ENCODE measurements at regions not wholly inside any gene's neighbourhood (a gene's known extent, or its start where the extent isn't known, plus 50 kb on each side); places are given as distances from the start of the nearest gene placed in this dataset.

DNA sequence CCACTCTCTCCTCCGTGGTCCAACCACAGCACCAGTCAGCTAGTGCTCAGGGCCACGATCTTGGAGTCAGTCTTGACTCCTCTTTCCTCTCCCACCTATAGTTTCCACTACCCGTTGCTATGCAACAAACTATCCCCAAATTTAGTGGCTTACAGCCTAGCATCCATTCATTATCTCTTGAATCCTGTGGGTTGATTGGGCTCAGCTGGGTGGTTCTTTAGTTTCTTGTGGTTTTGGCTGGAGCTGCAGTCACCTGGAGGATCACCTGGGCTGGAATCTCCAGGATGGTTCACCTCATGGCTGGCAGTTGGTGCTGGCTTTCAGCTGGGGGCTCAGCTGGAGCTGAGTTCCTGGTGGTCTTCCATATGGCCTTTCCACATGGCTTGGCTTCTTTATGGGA, 149.9 kb downstream of the ASB1 start:
- TF ChIP-seq, protein P1, sequence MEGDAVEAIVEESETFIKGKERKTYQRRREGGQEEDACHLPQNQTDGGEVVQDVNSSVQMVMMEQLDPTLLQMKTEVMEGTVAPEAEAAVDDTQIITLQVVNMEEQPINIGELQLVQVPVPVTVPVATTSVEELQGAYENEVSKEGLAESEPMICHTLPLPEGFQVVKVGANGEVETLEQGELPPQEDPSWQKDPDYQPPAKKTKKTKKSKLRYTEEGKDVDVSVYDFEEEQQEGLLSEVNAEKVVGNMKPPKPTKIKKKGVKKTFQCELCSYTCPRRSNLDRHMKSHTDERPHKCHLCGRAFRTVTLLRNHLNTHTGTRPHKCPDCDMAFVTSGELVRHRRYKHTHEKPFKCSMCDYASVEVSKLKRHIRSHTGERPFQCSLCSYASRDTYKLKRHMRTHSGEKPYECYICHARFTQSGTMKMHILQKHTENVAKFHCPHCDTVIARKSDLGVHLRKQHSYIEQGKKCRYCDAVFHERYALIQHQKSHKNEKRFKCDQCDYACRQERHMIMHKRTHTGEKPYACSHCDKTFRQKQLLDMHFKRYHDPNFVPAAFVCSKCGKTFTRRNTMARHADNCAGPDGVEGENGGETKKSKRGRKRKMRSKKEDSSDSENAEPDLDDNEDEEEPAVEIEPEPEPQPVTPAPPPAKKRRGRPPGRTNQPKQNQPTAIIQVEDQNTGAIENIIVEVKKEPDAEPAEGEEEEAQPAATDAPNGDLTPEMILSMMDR (IDR thresholded peaks at IDR 0.05), result no peak
- no peak for TF ChIP-seq ZFX (IDR thresholded peaks at IDR 0.05; ENCODE audit: borderline replicate concordance)

DNA sequence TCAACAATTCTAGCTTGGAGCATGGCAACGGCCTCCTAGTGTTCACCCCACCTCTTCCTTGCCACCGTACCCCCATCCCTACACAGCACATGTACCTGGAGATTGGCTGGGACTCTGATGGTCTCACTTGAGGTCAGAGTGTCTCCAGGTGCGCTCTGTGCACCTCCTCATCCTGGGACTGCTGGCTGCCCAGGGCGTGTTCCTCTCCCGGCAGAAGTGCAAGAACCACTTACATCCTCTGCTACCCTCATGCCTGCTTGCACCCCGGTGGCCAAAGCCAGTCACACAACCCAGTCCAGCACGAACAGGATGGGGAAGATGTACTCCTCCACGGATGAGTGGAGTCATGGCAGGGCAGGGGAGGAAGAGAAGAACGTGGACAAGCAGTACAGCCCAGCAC, 151.5 kb downstream of the ASB1 start:
- TF ChIP-seq ZFX (IDR thresholded peaks at IDR 0.05; ENCODE audit: borderline replicate concordance), result no peak
- TF ChIP-seq, protein P1 (IDR thresholded peaks at IDR 0.05), result no peak

More for the DNA sequence above, 149.9 kb downstream of the ASB1 start:
- no peak overlapping the region for H3K27ac ChIP-seq

DNA sequence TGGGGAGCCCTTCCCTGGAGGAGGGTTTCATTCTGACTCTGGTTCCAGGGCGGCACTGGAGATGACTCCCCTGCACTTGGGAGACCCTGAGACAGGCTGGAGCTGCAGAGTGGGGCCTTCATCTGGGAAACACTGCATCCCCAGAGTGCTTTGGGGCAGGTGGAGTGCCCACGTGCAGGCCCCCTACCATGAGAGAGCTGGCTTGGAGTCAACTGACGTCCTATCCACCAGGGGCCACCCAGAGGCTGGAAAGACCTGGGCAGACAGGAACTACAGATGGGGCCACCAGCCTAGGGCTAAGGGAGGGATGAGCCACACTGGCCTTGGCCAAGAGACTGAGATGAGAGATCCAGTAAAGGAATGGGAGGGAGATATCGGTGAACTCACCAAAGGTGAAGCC, 153.8 kb downstream of the ASB1 start:
- H3K27ac ChIP-seq, result no peak overlapping the region
- TF ChIP-seq, protein P1 (IDR thresholded peaks at IDR 0.05), result no peak
- no peak for TF ChIP-seq ZFX (IDR thresholded peaks at IDR 0.05; ENCODE audit: borderline replicate concordance)

More for the DNA sequence above, 151.5 kb downstream of the ASB1 start:
- H3K27ac ChIP-seq, result no peak overlapping the region

DNA sequence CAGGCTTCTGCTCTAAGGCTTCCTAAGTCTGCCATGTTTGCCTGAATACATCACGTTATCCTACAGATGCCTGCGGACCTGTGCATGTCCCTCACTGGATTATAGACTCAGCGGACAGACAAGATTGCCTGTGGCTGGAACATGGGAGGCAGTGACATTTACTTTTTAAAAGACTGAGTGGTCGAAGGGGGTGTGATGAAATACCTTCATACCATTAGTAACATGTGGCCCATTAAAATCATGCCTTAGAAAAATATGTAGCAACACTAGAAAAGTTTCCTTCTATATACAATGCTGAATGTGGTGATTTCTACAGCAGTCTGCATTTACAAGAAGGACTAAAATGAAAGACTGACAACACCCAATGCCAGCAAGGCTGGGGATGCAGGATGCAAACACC, 154.4 kb downstream of the ASB1 start:
- no peak overlapping the region for H3K27ac ChIP-seq
- TF ChIP-seq, protein P1 (IDR thresholded peaks at IDR 0.05), result no peak
- no peak for TF ChIP-seq ZFX (IDR thresholded peaks at IDR 0.05; ENCODE audit: borderline replicate concordance)

GRCh38 chr2:238582159-238582558, 155.4 kb downstream of the ASB1 start:
- no peak overlapping the region for H3K27ac ChIP-seq
- TF ChIP-seq, protein P1 (IDR thresholded peaks at IDR 0.05), result no peak
- TF ChIP-seq ZFX (IDR thresholded peaks at IDR 0.05; ENCODE audit: borderline replicate concordance), result no peak

DNA sequence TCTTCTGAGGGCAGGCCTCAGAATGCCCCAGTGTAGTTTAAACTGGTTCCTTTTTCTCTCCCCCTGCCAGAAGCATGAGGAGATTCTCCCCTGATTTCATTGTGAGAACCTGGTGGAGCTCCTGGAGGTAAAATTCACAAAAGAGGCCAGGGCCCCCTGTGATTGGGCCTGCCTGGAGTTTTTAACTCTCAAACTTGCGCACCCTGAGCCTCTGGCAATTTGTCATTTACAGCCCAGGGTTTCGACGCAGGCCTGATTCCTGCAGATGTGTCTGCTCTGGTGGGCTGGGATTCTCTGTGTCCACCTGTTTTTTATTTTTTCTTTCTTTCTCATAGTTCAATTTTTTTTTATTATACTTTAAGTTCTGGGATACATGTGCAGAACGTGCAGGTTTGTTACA, 157.9 kb downstream of the ASB1 start:
- no peak for TF ChIP-seq ZFX (IDR thresholded peaks at IDR 0.05; ENCODE audit: borderline replicate concordance)
- TF ChIP-seq, protein P1 (IDR thresholded peaks at IDR 0.05), result no peak
- no peak overlapping the region for H3K27ac ChIP-seq

DNA sequence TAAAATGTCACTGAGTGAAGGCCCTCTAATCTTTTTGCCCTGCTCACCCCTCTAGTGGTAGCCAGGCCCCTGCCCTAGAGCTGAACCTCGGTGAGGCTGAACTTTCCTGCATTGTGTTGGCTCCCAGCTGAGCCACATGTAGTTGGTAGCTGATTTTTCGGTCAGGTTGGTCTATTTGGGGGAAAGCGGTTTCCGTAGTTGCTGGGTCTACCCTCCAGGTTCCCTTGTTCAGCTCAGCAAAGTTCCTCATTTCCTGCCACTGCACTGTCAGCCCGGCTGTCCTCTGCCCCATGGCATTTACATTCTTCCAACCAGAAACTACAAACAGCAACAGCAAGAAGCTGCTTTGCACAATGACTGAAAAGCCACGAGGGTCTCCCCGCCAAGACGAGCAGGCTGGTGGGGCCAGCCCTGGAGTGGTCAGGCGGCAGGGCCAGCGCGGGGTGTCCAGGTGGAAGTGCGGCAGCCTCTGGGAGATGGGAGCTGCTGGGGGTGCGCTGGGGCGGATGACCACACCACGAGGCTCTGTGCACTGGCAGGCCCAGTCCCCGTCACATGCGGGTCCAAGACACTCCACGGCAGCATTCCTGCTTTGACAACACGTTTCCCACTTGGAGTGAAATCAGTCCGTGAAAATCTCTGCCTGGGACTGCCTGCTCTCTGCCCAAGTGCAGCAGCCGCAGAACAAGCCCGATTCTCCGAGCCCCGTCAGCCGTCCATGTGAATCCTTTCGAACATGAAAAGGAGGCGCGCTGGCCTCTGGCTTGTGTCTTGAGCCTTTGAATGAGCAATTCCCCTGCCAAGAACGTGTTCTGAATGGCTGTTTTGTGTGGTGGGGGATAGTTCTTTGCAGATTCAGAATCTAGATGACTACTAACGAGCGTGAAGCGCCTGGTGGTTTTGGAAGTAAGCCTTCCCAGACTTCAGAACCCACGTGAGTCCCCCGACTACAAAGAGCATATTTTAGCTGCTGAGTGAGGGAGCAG, 159.4 kb downstream of the ASB1 start:
- TF ChIP-seq ZFX (IDR thresholded peaks at IDR 0.05; ENCODE audit: borderline replicate concordance), result no peak
- TF ChIP-seq, protein P1 (IDR thresholded peaks at IDR 0.05), result no peak
- H3K27ac ChIP-seq, result no peak overlapping the region
